GM23248 (cell line): ENCODE measurements at regions not wholly inside any gene's neighbourhood (a gene's known extent, or its start where the extent isn't known, plus 50 kb on each side); places are given as distances from the start of the nearest gene placed in this dataset.

Experiments
- DNase-seq: peaks from one replicate; pipeline ENCODE4 v3.0.0-alpha.2; 2015
- H2AFZ ChIP-seq: fragments of 200-600 bp; sonication (generic); 2 replicates; pipeline ENCODE4 v1.6.1; 2016; ENCODE audit warnings: antibody characterized with exemption
- H3F3A ChIP-seq: fragments of 200-600 bp; sonication (generic); 2 replicates; pipeline ENCODE4 v1.6.1; 2016; ENCODE audit warnings: mild to moderate bottlenecking, antibody characterized with exemption, mixed run types; ENCODE audit not compliant: insufficient read depth
- H3K27ac ChIP-seq: fragments of 200-600 bp; sonication (generic); 2 replicates; pipeline ENCODE4 v1.5.1; 2016; ENCODE audit warnings: mild to moderate bottlenecking
- H3K27me3 ChIP-seq: fragments of 200-600 bp; sonication (generic); replicated peaks from 2 replicates; pipeline ENCODE4 v1.6.1; 2016; ENCODE audit warnings: mild to moderate bottlenecking; ENCODE audit not compliant: insufficient read depth
- H3K36me3 ChIP-seq: fragments of 200-600 bp; sonication (generic); 2 replicates; pipeline ENCODE4 v1.6.1; 2016; ENCODE audit warnings: low read depth, mild to moderate bottlenecking
- H3K4me1 ChIP-seq: fragments of 200-600 bp; sonication (generic); 2 replicates; pipeline ENCODE4 v1.6.1; 2016; ENCODE audit warnings: mild to moderate bottlenecking; ENCODE audit not compliant: insufficient read depth
- H3K4me2 ChIP-seq: fragments of 200-600 bp; sonication (generic); one replicate; pipeline ENCODE4 v1.6.1; 2016; ENCODE audit warnings: mild to moderate bottlenecking; ENCODE audit not compliant: unreplicated experiment
- H3K4me3 ChIP-seq: fragments of 200-600 bp; sonication (generic); 2 replicates; pipeline ENCODE4 v1.5.1; 2016; ENCODE audit warnings: mild to moderate bottlenecking
- H3K79me2 ChIP-seq: fragments of 200-600 bp; sonication (generic); 2 replicates; pipeline ENCODE4 v1.6.1; 2016; ENCODE audit warnings: mild to moderate bottlenecking; ENCODE audit not compliant: insufficient read depth
- H3K9ac ChIP-seq: fragments of 200-600 bp; sonication (generic); 2 replicates; pipeline ENCODE4 v1.6.1; 2016; ENCODE audit warnings: mild to moderate bottlenecking
- H3K9me2 ChIP-seq: fragments of 200-600 bp; sonication (generic); 2 replicates; pipeline ENCODE4 v1.6.1; 2016; ENCODE audit warnings: mixed run types, mild to moderate bottlenecking, moderate library complexity; ENCODE audit not compliant: insufficient read depth
- H3K9me3 ChIP-seq: fragments of 200-600 bp; sonication (generic); one replicate; pipeline ENCODE4 v1.6.1; 2017; ENCODE audit warnings: low read depth
- H4K20me1 ChIP-seq: fragments of 200-600 bp; sonication (generic); 2 replicates; pipeline ENCODE4 v1.6.0; 2016; ENCODE audit not compliant: insufficient read depth
- EZH2 ChIP-seq: fragments of 200-600 bp; sonication (generic); IDR thresholded peaks from 2 replicates; pipeline ENCODE4 v1.6.1; 2018; ENCODE audit warnings: antibody characterized with exemption, mild to moderate bottlenecking; ENCODE audit not compliant: insufficient read depth, poor library complexity, severe bottlenecking
- EZH2phosphoT487 ChIP-seq: fragments of 200-600 bp; sonication (generic); IDR thresholded peaks from 2 replicates; pipeline ENCODE4 v1.6.1; 2018; ENCODE audit warnings: antibody characterized with exemption, moderate library complexity, mild to moderate bottlenecking, low read depth; ENCODE audit not compliant: insufficient read depth
- WGBS, 2 experiments: methylation state at CpG; one replicate each; pipeline ENCODE4 v1.1.6; 2015 to 2017; ENCODE audit warnings: low lambda C conversion rate in 2 of 2, low coverage in 1 of 2; ENCODE audit errors: missing lambda C conversion rate in 2 of 2; 5-methylcytosine and 5-hydroxymethylcytosine counted together
- in situ Hi-C: fragments of 300-500 bp; cut with MboI; formaldehyde crosslinking; loops from 2 replicates; pipeline ENCODE4 v1.15.0; 2020

DNA sequence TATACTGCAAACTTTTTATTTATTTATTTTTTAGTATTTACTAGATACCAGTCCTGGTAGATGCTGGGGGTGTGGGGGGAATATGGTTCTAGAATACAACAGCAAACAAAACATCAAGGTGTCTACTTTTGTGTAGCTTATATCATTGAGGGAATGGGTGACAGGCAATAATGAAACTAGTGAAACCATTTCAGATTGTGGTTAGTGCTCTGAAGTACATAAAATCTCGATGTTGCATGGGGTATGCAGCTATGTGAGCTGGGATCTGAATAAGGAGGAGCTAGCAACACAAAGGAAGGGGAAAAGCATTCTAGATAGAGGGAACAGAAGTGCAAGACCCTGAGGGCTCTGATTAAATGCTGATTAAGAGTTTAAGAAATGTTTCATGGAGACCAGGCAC, 103.5 kb downstream of the WT1 start:
- Histone ChIP-seq H3K9ac (no peak overlapping the region), H3K27ac (no peak overlapping the region), H2AFZ (no peak overlapping the region), H3F3A (no peaks in the 10 kb centered on the region), H3K9me3 (no peaks in the 10 kb centered on the region), H3K9me2 (no peaks in the 10 kb centered on the region), H4K20me1 (no peaks in the 10 kb centered on the region), H3K4me1 (no peaks in the 10 kb centered on the region), H3K79me2 (no peaks in the 10 kb centered on the region), H3K4me3 (no peak overlapping the region), H3K27me3 (peaks cover 22% of the 10 kb centered on the region), H3K36me3 (no peaks in the 10 kb centered on the region), H3K4me2 (no peak overlapping the region)
- in situ Hi-C loops: no loop called here
- TF ChIP-seq EZH2 (no peak), EZH2phosphoT487 (no peak)
- 0% methylated on average over 1 of the region's 1 CpG for WGBS, 2 experiments
- DNase-seq: no peak

DNA sequence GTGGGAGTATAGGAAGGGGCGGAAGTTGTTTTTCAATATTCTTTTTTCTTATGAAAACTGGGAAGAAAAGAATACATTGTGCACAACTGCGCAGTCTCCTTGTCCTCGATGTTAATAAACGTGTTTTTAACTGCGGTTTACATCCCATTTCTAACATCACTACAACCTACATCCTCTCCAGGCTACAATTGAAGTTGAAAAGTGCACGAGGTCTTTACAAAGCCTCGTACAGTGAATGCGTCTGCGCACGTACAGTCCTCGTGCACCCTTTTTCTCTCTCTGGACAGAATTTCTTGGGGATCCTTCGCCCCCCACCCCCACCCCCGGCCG, 102.4 kb downstream of the WT1 start:
- 17 to 21% methylated on average over 14 of the region's 14 CpGs for WGBS, 2 experiments

DNA sequence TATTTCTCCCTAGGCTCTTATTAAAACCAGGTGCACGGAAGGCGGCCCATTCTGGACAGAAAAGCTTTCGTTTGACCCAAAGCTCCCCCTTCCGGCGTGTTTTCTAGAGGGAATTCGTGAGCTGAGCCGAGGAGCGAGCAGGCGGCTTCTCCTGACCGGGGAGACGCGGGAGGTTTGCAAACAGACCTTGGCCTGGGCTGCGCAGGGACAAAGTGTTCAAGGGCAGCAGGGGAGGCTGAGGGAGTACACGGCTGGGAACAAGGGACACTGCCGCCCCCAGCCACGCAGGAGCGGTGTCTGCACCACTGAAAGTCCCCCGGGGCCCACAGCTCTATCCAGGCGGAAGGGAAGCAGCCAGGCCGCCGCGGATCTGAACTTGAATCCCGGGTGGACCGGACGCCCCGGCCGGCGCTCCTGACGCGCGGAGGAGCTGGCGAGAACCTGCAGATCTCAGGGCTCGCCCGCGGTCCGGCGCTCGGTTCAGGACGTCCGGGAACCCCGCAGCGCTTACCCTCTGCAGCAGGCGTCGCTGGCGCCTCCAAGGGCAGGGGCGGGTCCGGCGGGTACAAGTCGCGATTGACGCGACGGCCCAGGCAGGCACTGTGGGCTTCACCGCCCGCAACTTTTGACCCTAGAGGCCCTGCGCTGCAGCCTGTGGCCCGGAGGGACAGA, 101.9 kb downstream of the WT1 start:
- Histone ChIP-seq H3K4me2 (peak overlapping the region; percentile 68), H3K27ac (no peak overlapping the region), H3K9me3 (no peaks in the 10 kb centered on the region), H3K79me2 (no peaks in the 10 kb centered on the region), H3K9me2 (no peaks in the 10 kb centered on the region), H3K9ac (no peak overlapping the region), H3K4me3 (peak overlapping the region; percentile 70), H3K36me3 (no peaks in the 10 kb centered on the region), H3F3A (no peaks in the 10 kb centered on the region), H4K20me1 (no peaks in the 10 kb centered on the region), H2AFZ (peak overlapping the region; percentile 78), H3K4me1 (no peaks in the 10 kb centered on the region), H3K27me3 (peaks cover 29% of the 10 kb centered on the region)
- in situ Hi-C loops: no loop called here
- TF ChIP-seq EZH2 (peak; percentile 49), EZH2phosphoT487 (no peak)
- peak; percentile 72 for DNase-seq
- 5 to 11% methylated on average over 42 to 56 of the region's 57 CpGs for WGBS, 2 experiments

More for the DNA sequence above, 102.4 kb downstream of the WT1 start:
- no peaks in the 10 kb centered on the region for H3F3A ChIP-seq
- no peaks in the 10 kb centered on the region for H3K9me3 ChIP-seq
- H3K9me2 ChIP-seq: no peaks in the 10 kb centered on the region
- H3K36me3 ChIP-seq: no peaks in the 10 kb centered on the region
- no peaks in the 10 kb centered on the region for H3K4me1 ChIP-seq
- H3K4me2 ChIP-seq: peak overlapping the region; percentile 68
- no peaks in the 10 kb centered on the region for H4K20me1 ChIP-seq
- H3K27me3 ChIP-seq: peaks cover 29% of the 10 kb centered on the region
- peak overlapping the region; percentile 70 for H3K4me3 ChIP-seq
- no peak for DNase-seq
- H3K79me2 ChIP-seq: no peaks in the 10 kb centered on the region
- in situ Hi-C loops: no loop called here
- H2AFZ ChIP-seq: peak overlapping the region; percentile 78; the same call in 1 of the 2 replicates
- H3K9ac ChIP-seq: no peak overlapping the region
- no peak overlapping the region for H3K27ac ChIP-seq
- TF ChIP-seq EZH2phosphoT487: no peak

DNA sequence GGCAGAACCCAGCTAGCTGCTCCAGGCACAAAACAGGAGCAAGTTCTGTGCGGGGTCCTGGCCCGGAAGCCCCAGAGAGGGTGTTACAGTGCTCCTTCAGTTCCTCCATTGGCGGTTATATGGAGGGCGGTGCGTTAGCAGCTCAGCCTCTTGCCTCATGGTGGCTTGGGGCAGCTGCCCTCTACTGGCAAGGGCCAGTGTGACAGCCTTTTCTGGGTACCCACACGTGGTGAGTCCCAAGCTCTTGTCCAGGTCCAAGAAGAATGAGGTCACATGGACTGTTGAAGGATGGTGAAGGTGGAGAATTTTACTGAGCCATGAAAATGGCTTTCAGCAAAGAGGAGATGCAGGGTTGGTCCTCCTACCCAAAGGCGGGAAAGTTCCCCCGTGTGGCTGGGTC, 100.5 kb downstream of the WT1 start:
- Histone ChIP-seq H3K4me3 (no peak overlapping the region), H3K27me3 (peaks cover 25% of the 10 kb centered on the region), H3K9me2 (no peaks in the 10 kb centered on the region), H3K4me2 (no peak overlapping the region), H2AFZ (no peak overlapping the region), H3K9ac (no peak overlapping the region), H3K27ac (no peak overlapping the region), H3K4me1 (no peaks in the 10 kb centered on the region), H3F3A (no peaks in the 10 kb centered on the region), H3K36me3 (no peaks in the 10 kb centered on the region), H3K79me2 (no peaks in the 10 kb centered on the region), H3K9me3 (no peaks in the 10 kb centered on the region), H4K20me1 (no peaks in the 10 kb centered on the region)
- peak; percentile 45 for DNase-seq
- TF ChIP-seq EZH2: no peak
- no peak for TF ChIP-seq EZH2phosphoT487
- WGBS, 2 experiments: 67 to 77% methylated on average over 8 of the region's 8 CpGs
- in situ Hi-C loops: no loop called here
